Left ventricle myocardium inferior (tissue), 1 donor: ENCODE measurements at regions not wholly inside any gene's neighbourhood (a gene's known extent, or its start where the extent isn't known, plus 50 kb on each side); places are given as distances from the start of the nearest gene placed in this dataset.

Source experiments
- DNase-seq: peaks from one replicate; pipeline ENCODE4 v3.0.0-alpha.2; 2020
- H3K27ac ChIP-seq: fragments of 200-600 bp; replicated peaks from 2 replicates; pipeline ENCODE4 v1.8.0; 2021
- H3K27me3 ChIP-seq: fragments of 200-600 bp; 2 replicates; pipeline ENCODE4 v1.8.0; 2021; ENCODE audit warnings: low read depth
- H3K36me3 ChIP-seq: fragments of 200-600 bp; 2 replicates; pipeline ENCODE4 v1.8.0; 2021
- H3K4me1 ChIP-seq: fragments of 200-600 bp; 2 replicates; pipeline ENCODE4 v1.8.0; 2021
- H3K4me3 ChIP-seq: fragments of 200-600 bp; 2 replicates; pipeline ENCODE4 v1.8.0; 2021; ENCODE audit warnings: mild to moderate bottlenecking, moderate library complexity
- H3K9me3 ChIP-seq: fragments of 200-600 bp; replicated peaks from 2 replicates; pipeline ENCODE4 v1.8.0; 2021
- CTCF ChIP-seq: fragments of 200-600 bp; IDR thresholded peaks from 2 replicates; pipeline ENCODE4 v1.8.0; 2021; ENCODE audit warnings: antibody characterized with exemption, mild to moderate bottlenecking, borderline replicate concordance
- intact Hi-C: fragments of 100-400 bp; cut with micrococcal nuclease; formaldehyde crosslinking; loops from one replicate; pipeline ENCODE4 v1.11.0; 2022
- donor health status: DM: no; HTN: yes; CAD: no; lungs with severe emphysema.

- Histone ChIP-seq H3K4me1 (no peaks in the 10 kb centered on the region), H3K9me3 (peaks cover 31% of the 10 kb centered on the region), H3K27ac (no peak overlapping the region), H3K4me3 (no peak overlapping the region), H3K36me3 (no peaks in the 10 kb centered on the region), H3K27me3 (no peaks in the 10 kb centered on the region)
- no peak for DNase-seq
- intact Hi-C loops: no loop called here
- no peak for TF ChIP-seq CTCF
Observed at GRCh38 chr6:54991761-54992330, 145.3 kb downstream of the FAM83B start.

GRCh38 chr6:54992789-54993188 lies 146.2 kb downstream of the FAM83B start:
- no peak for TF ChIP-seq CTCF
- Histone ChIP-seq H3K4me3 (no peak overlapping the region), H3K36me3 (no peaks in the 10 kb centered on the region), H3K27ac (no peak overlapping the region), H3K9me3 (peaks cover 27% of the 10 kb centered on the region), H3K4me1 (no peaks in the 10 kb centered on the region), H3K27me3 (no peaks in the 10 kb centered on the region)
- no peak for DNase-seq
- intact Hi-C loops: no loop called here

- DNase-seq: no peak
- intact Hi-C loops: no loop called here
- Histone ChIP-seq H3K9me3 (peaks cover 27% of the 10 kb centered on the region), H3K27me3 (no peaks in the 10 kb centered on the region), H3K36me3 (no peaks in the 10 kb centered on the region), H3K27ac (no peak overlapping the region), H3K4me3 (no peak overlapping the region), H3K4me1 (no peaks in the 10 kb centered on the region)
- no peak for TF ChIP-seq CTCF
Observed at GRCh38 chr6:54993294-54993693, 146.7 kb downstream of the FAM83B start.

GRCh38 chr6:54993948-54994347 lies 147.4 kb downstream of the FAM83B start:
- Histone ChIP-seq H3K27ac (no peak overlapping the region), H3K27me3 (no peaks in the 10 kb centered on the region), H3K9me3 (peaks cover 27% of the 10 kb centered on the region), H3K4me1 (no peaks in the 10 kb centered on the region), H3K36me3 (no peaks in the 10 kb centered on the region), H3K4me3 (no peak overlapping the region)
- no peak for TF ChIP-seq CTCF
- DNase-seq: no peak
- intact Hi-C loops: no loop called here

- H3K27me3 ChIP-seq: no peaks in the 10 kb centered on the region
- intact Hi-C loops: no loop called here
- H3K4me1 ChIP-seq: peaks cover 4% of the 10 kb centered on the region
- no peak overlapping the region for H3K4me3 ChIP-seq
- no peaks in the 10 kb centered on the region for H3K36me3 ChIP-seq
- no peak overlapping the region for H3K27ac ChIP-seq
- peaks cover 14% of the 10 kb centered on the region for H3K9me3 ChIP-seq
- no peak for DNase-seq
- TF ChIP-seq CTCF: no peak
Observed at GRCh38 chr6:54998576-54998975, 152.0 kb downstream of the FAM83B start.
